ENCODE measurements at regions not wholly inside any gene's neighbourhood (a gene's known extent, or its start where the extent isn't known, plus 50 kb on each side); places are given as distances from the start of the nearest gene placed in this dataset.

DNA sequence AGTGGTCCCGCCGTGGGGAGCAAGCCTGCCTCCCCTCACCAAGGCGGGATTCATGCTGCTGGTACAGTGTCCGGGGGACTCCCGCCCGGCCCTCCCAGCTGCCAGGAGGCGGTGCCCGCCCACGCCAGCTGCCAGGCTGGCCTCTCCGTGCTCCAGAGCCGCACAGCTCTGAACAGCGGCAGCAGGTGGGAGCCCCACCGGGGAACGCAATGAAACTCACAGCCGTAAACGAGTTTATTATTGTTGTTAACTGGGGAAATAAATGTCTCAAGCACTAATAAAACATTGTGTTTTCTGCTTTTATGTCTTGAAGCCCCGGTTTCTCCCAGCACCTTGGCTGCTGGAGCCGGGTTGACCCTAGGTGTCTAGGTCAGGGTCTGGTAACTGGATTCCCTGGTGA is 317.7 kb upstream of the TLE3 start:
- DNase-seq (ENCODE audit: extremely low spot score): no peak
- Histone ChIP-seq H3K4me3 (ENCODE audit: low read depth, low read length) (no peak overlapping the region), H3K4me1 (ENCODE audit: insufficient read depth) (no peaks in the 10 kb centered on the region), H3K36me3 (ENCODE audit: insufficient read depth) (no peaks in the 10 kb centered on the region), H3K27ac (ENCODE audit: low read depth) (no peak overlapping the region)
- 57% methylated on average over 18 of the region's 18 CpGs for WGBS

DNA sequence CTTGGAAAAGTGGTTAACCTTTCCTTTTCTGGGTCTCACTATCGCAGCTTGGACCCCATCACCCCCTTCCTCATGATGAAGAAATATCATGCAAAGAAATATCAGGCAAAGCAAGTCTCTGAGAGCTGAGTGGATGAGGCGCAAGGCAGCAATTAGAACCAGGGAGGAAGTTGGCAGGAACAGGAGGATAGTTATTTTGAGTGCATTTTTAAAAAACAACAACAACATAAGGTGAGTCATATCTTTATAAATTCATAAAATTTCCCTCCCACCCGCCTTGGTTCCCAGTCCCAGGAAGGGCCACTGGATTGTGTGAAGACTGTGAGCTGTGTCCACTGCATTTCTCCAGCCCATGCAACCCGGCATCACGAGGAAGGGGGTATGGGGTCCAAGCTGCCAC is 316.9 kb upstream of the TLE3 start:
- 86% methylated on average over 5 of the region's 5 CpGs for whole genome bisulfite sequencing

DNA sequence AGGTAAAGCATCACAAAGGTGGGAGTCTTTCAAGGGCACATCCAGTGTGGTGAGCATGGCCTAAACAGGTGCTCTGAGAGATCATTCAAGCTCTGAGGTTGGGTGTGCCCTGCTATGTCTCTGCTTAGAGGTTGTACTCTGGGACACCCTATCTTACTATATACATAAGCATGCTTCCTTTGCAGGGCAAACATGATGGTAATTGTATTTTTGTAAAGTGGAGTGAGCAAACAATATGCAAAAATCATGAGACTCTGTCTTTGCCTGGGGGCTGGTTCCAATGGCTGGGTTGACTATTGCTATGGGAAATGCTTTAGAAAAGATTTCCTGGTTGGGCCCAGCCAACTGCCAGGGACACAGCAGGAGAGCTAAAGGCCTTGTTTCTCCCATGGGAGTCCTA is 315.1 kb upstream of the TLE3 start:
- Histone ChIP-seq H3K4me1 (ENCODE audit: insufficient read depth) (no peaks in the 10 kb centered on the region), H3K36me3 (ENCODE audit: insufficient read depth) (no peaks in the 10 kb centered on the region), H3K4me3 (ENCODE audit: low read depth, low read length) (no peak overlapping the region), H3K27ac (ENCODE audit: low read depth) (no peak overlapping the region)
- DNase-seq (ENCODE audit: extremely low spot score): no peak

More for the DNA sequence above, 316.9 kb upstream of the TLE3 start:
- no peaks in the 10 kb centered on the region for H3K4me1 ChIP-seq (ENCODE audit: insufficient read depth)
- H3K4me3 ChIP-seq (ENCODE audit: low read depth, low read length): no peak overlapping the region
- H3K36me3 ChIP-seq (ENCODE audit: insufficient read depth): no peaks in the 10 kb centered on the region
- H3K27ac ChIP-seq (ENCODE audit: low read depth): no peak overlapping the region
- DNase-seq (ENCODE audit: extremely low spot score): no peak

DNA sequence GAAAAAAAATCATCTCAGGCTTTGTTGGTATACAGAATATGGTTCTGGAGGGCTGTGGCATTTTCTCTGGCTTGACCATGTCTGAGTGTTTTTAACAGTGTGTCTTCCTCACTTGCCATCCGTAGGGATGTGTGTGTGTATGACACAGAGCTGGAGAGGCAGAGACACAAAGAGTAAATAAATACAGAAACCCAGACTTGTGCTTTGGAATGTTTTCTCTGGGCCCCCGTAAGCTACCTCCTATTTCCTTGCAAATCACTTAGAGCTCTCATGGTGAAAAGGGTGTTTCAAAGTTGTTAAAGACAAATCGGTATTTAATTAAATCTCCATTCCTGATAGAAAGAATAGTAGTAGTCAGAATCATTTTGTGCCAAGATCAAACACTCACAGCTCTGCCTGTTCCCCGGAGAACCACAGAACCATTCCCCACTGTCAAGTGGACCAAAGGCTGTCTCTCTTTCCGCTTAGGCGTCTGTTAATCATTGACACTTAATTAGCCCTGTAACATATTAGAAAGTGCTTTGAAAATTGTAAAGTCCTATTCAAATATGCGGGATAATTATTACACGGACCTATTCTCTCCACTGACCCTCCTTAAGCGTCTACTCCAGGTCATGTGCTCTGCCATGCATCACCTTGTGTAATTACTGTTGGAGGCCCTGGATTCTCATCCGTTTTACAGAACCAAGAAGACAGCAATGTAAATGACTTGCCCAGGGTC is 313.6 kb upstream of the TLE3 start:
- Histone ChIP-seq H3K4me1 (ENCODE audit: insufficient read depth) (no peaks in the 10 kb centered on the region), H3K4me3 (ENCODE audit: low read depth, low read length) (no peak overlapping the region), H3K27ac (ENCODE audit: low read depth) (no peak overlapping the region), H3K36me3 (ENCODE audit: insufficient read depth) (no peaks in the 10 kb centered on the region)
- WGBS: 84% methylated on average over 10 of the region's 10 CpGs
- DNase-seq (ENCODE audit: extremely low spot score): no peak

DNA sequence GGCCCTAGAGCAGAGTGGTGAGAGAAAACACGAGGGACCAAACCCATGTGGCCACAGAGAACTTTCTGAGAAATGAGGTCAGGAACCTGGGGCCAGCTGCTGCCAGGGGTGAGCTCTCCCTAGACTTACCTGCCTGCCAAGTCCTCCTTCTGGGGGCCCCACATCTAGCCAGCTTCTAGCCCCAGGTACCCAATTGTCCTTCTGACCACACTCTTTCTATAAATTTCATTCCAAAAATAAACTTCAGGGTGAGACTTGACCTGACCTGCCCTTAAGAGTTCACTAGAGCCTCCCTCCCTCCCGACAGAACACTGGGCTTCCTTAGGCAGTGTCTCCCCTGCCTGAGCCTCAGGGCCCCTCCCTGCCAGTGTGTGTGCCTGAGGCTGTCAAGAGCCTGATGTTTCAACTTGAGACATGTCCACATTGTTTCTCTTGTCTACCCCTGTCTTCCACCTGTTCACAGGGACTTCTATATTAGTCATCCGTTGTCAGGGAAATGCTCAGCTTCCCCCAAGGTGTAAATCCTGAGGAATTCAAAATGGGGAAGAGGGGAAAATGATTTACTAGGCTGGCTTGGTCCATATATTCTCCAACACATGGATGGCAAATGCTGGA is 312.8 kb upstream of the TLE3 start:
- 64% methylated on average over 3 of the region's 3 CpGs for WGBS
- no peak overlapping the region for H3K4me3 ChIP-seq (ENCODE audit: low read depth, low read length)
- H3K4me1 ChIP-seq (ENCODE audit: insufficient read depth): no peaks in the 10 kb centered on the region
- no peak for DNase-seq (ENCODE audit: extremely low spot score)
- no peak overlapping the region for H3K27ac ChIP-seq (ENCODE audit: low read depth)
- H3K36me3 ChIP-seq (ENCODE audit: insufficient read depth): no peaks in the 10 kb centered on the region

DNA sequence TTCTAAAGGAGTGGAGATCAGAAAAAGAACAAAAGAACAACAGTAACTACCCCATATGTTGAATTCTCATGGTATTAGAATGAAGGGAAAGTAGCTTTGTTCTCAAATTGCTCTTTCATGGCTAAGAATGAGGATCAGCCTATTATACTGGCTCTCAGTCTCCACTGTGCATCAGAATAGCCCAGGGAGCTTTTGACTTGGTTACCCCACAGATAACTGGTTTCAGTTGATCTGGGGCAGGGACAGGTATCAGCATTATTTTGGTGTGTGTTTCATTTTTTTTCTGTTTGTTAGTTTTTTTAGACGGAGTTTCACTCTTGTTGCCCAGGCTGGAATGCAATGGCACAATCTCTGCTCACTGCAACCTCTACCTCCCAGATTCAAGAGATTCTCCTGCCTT is 311.7 kb upstream of the TLE3 start:
- Histone ChIP-seq H3K4me1 (ENCODE audit: insufficient read depth) (no peaks in the 10 kb centered on the region), H3K4me3 (ENCODE audit: low read depth, low read length) (no peak overlapping the region), H3K27ac (ENCODE audit: low read depth) (no peak overlapping the region), H3K36me3 (ENCODE audit: insufficient read depth) (no peaks in the 10 kb centered on the region)
- WGBS: 95% methylated on average over 1 of the region's 1 CpG
- DNase-seq (ENCODE audit: extremely low spot score): no peak

DNA sequence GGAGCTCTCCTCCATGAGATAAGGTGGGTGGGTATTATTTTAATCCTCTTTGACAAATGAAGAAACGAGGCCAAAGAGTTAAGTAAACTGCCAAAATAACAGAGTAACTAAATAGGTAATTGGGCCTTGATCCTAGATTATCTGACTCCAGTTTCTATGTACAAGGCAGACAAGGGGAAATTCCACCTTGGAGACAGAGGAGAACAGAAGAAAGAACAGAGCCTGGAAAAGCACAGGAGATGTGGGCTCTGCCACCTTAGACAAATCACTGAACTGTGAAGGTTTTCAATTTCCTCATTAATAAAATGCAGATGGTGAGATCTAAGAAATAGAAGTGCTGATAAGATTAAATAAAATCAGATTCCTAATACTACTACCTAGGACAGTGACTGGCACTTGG is 310.2 kb upstream of the TLE3 start:
- H3K36me3 ChIP-seq (ENCODE audit: insufficient read depth): no peaks in the 10 kb centered on the region
- no peaks in the 10 kb centered on the region for H3K4me1 ChIP-seq (ENCODE audit: insufficient read depth)
- DNase-seq (ENCODE audit: extremely low spot score): no peak
- no peak overlapping the region for H3K4me3 ChIP-seq (ENCODE audit: low read depth, low read length)
- H3K27ac ChIP-seq (ENCODE audit: low read depth): no peak overlapping the region
- 68% methylated on average over 1 of the region's 1 CpG for WGBS

DNA sequence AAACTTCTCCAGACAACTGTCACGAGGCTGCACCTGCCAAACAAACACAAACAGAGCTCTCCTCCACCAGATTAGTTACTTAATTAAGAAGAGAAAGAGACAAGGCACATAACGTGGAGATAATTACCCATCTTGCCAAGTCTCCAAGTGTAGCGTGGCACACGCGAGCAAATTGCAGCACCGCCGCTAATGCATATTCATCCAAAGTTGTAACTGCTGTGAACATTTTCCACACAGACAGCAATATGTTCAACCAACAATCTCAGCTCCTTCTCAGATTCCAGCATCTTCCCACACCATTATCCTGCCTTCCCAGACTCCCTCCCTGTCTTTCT is 309.6 kb upstream of the TLE3 start:
- Histone ChIP-seq H3K4me1 (ENCODE audit: insufficient read depth) (no peaks in the 10 kb centered on the region), H3K27ac (ENCODE audit: low read depth) (no peak overlapping the region), H3K4me3 (ENCODE audit: low read depth, low read length) (no peak overlapping the region), H3K36me3 (ENCODE audit: insufficient read depth) (no peaks in the 10 kb centered on the region)
- WGBS: 77% methylated on average over 7 of the region's 7 CpGs
- DNase-seq (ENCODE audit: extremely low spot score): no peak

DNA sequence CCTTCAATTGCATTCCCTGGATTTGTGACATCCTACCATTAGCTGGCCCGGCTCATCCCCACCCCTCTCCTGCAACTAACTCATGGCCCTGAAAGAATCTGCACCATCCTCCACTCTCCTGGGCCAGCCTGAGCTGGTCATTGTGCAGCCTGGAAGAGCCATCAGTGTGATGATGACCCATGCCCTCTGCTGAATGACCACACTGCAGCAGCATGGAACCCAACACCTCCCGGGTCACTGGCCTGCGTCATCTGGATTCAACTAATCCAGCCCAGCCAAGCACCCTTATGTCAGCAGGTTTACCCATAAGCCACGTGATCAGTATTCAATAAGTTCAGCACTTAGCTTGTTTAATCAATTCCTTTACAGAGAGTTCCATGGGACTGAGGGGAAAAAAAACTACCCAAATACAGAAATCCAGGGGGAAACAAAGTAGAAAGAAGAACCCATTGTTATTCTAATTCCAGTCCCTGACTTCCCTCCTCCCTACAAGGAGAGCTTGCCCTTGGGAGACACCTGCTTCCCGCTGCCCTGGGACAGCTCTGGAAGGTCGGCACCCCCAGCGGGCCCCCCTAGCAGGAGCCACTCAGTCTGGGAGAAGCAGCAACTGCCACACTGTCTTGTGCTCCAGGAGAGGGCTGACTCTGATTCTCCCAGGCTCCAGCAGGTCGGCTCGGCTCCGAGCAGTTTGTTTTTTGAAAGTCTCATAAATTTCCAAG is 309.1 kb upstream of the TLE3 start:
- DNase-seq (ENCODE audit: extremely low spot score): no peak
- no peaks in the 10 kb centered on the region for H3K36me3 ChIP-seq (ENCODE audit: insufficient read depth)
- no peak overlapping the region for H3K4me3 ChIP-seq (ENCODE audit: low read depth, low read length)
- WGBS: 53% methylated on average over 10 of the region's 10 CpGs
- no peak overlapping the region for H3K27ac ChIP-seq (ENCODE audit: low read depth)
- H3K4me1 ChIP-seq (ENCODE audit: insufficient read depth): no peaks in the 10 kb centered on the region

DNA sequence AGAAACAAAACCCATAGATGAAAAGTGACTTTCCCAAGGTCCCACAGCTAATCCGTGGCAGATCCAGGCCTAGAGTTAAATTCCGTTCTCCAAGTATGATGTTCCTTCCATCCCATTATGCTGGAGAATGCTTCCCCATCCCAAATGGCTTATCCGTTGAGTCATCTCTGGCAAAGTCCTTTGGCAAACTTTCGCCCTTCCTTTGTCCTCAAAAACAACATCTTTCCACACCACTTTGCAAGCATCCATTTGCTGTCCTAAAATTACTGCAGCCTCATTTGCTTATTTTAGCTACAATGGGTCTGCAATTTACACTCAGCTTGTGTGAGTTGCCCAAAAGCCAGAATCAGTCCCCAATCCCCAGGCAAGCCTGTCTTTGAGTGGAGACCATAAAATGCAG is 304.0 kb upstream of the TLE3 start:
- H3K36me3 ChIP-seq (ENCODE audit: insufficient read depth): no peaks in the 10 kb centered on the region
- DNase-seq (ENCODE audit: extremely low spot score): no peak
- whole genome bisulfite sequencing: 79% methylated on average over 4 of the region's 4 CpGs
- H3K4me3 ChIP-seq (ENCODE audit: low read depth, low read length): no peak overlapping the region
- no peaks in the 10 kb centered on the region for H3K4me1 ChIP-seq (ENCODE audit: insufficient read depth)
- H3K27ac ChIP-seq (ENCODE audit: low read depth): no peak overlapping the region

DNA sequence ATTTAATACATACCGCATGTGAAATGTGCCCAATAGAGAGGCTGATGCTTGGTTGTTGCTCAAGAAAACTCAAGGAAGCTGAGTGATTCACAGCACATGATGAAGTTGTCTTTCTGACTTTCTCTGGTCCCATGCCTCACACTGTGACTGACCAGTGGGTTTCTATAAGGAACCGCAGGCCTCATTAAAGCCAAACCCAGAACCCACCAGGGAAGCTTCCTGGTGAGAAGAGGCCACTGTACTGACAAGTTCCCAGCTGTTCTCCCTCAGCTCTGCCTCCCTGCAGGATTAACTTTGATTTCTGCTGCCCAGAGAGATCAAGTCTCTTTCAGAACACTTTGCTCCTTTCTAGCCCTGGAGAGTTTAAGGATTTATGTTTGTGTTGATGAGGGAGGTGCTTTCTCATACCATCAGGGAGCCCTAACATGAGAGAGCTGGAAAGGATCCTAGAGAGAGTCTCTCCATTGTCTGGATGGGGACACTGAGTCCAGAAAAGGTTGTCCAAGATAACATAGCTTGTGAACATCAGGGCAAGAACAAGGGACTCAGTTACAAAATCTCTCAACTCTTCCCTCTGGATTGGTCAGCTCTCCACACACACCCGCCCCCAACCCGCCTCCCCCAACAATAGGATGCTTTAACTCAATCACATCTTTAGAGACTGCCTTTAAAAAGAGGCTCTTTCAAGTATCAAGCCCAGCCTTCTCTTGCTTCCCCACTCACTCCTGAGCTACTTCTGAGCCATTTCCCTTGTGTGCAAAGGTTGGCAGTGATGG is 303.2 kb upstream of the TLE3 start:
- WGBS: 87% methylated on average over 4 of the region's 4 CpGs
- no peak overlapping the region for H3K27ac ChIP-seq (ENCODE audit: low read depth)

DNA sequence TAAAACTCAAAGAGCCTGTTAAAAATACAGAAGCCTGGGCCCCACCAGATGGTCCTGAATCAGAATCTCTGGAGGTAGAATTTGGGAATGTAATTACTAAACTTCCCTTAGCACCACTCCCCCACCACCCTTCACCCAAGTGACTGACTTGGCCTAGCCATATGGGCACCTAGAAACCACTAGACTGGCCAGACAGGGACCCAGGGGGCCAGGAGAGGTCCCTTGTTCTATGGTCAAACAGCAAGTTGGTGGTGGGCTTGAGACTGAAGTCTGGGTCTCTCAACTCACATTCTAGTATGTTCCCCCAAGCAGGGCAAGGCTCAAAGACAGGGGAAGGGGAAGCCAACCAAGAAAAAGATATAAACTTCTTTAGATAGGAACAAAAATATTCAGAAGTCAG is 301.5 kb upstream of the TLE3 start:
- Histone ChIP-seq H3K4me3 (ENCODE audit: low read depth, low read length) (no peak overlapping the region), H3K36me3 (ENCODE audit: insufficient read depth) (no peaks in the 10 kb centered on the region), H3K4me1 (ENCODE audit: insufficient read depth) (no peaks in the 10 kb centered on the region), H3K27ac (ENCODE audit: low read depth) (no peak overlapping the region)
- no peak for DNase-seq (ENCODE audit: extremely low spot score)

More for the DNA sequence above, 303.2 kb upstream of the TLE3 start:
- Histone ChIP-seq H3K4me3 (ENCODE audit: low read depth, low read length) (no peak overlapping the region), H3K36me3 (ENCODE audit: insufficient read depth) (no peaks in the 10 kb centered on the region), H3K4me1 (ENCODE audit: insufficient read depth) (no peaks in the 10 kb centered on the region)
- no peak for DNase-seq (ENCODE audit: extremely low spot score)

DNA sequence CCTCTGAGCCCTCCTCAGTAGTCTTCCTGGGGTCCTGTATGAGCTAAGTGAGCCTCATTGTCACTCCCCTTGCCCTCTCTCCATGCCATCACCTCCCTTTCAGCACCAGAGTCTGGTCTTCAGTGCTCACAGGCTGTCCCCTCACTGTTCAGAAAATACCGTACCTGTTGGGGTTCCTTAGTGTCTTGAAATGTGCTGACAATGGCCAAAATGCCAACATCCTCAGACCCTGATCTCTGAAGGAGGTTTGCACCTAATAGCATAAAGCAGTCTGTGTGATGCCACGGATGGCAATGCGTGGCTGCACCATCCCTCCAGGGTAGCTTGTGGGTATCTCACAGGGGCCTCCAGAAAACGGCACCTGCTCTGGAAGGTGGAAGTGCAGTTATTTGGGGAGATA is 301.0 kb upstream of the TLE3 start:
- H3K36me3 ChIP-seq (ENCODE audit: insufficient read depth): no peaks in the 10 kb centered on the region
- H3K4me1 ChIP-seq (ENCODE audit: insufficient read depth): no peaks in the 10 kb centered on the region
- H3K4me3 ChIP-seq (ENCODE audit: low read depth, low read length): no peak overlapping the region
- H3K27ac ChIP-seq (ENCODE audit: low read depth): no peak overlapping the region
- DNase-seq (ENCODE audit: extremely low spot score): no peak
- WGBS: 92% methylated on average over 4 of the region's 4 CpGs

DNA sequence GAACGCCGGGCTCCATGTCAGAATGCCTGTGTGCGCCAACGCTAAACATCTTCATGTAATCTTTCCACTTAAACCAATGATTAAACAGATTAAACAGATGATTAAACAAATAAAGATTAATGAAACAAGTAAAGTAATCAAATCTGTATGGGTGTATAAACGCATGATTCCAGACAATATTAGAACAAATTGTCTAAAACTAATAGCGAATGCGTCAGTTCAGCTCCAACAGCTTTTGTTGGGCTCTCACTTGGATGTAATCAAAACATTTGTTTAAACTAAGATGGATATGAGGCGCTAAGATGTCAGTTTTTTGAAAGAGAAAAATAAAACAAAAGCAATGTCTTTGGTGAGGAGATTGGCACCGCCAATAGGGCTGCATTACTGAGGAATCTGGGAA is 299.1 kb upstream of the TLE3 start:
- H3K4me1 ChIP-seq (ENCODE audit: insufficient read depth): no peaks in the 10 kb centered on the region
- no peak overlapping the region for H3K4me3 ChIP-seq (ENCODE audit: low read depth, low read length)
- no peak overlapping the region for H3K27ac ChIP-seq (ENCODE audit: low read depth)
- H3K36me3 ChIP-seq (ENCODE audit: insufficient read depth): no peaks in the 10 kb centered on the region
- no peak for DNase-seq (ENCODE audit: extremely low spot score)
- WGBS: 59% methylated on average over 9 of the region's 9 CpGs
